T-helper 22 cell (primary cell): ENCODE measurements at regions not wholly inside any gene's neighbourhood (a gene's known extent, or its start where the extent isn't known, plus 50 kb on each side); places are given as distances from the start of the nearest gene placed in this dataset.
"Not testable (repeated sequence)": the region's sequence is repeated elsewhere in the genome, so short reads cannot be mapped to it uniquely, and the experiment has no call there.

Experiments
- DNase-seq: peaks from one replicate; pipeline ENCODE4 v3.0.0-alpha.2; 2020; ENCODE audit warnings: low read depth

DNA sequence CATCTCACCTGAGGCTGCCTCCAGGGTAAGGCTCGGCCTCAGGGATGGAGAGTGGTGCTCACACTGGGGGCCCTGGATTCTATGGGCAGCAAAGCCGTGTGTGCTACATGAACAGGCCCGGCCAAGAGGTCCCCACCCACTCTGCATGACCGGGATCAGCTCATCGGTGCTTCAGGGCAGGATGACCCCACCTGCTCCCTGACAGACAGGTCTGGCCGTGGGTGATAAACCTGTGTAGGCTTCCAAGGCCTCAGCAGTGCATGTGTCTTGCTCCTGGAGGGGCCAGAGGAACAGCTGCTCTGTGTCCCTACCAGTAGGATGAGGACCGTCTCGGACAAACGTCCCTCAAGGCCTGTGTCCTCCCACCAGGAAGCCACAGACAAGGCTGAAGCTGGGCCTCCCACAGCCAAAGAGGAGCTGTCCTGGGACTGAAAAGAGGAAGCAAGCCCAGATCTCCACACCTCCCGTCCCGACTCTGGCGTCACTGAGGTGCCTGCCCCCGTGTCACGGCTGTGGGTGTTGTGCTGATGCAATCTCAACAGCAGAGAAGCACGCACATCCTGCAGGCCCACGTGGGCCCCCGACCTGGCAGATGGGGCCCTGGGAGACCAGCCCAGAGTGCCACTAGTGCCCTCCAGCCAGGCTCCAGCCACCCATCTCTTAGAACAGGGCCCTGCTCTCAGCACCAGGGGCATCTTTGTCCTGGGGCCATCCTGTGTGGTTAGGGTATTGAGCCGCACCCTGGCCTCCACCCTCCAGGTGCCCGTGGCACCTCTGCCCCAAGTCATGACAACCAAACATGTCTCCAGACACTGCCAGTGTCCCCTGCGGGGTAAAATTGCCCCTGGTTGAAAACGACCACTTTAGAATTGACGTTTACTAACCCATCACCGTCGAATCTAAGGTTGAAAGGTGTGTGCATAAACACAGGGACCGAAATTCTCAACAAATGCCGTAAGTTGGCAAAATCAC lies 5455.9 kb upstream of the TPTE start:
- peak; percentile 35 for DNase-seq

DNA sequence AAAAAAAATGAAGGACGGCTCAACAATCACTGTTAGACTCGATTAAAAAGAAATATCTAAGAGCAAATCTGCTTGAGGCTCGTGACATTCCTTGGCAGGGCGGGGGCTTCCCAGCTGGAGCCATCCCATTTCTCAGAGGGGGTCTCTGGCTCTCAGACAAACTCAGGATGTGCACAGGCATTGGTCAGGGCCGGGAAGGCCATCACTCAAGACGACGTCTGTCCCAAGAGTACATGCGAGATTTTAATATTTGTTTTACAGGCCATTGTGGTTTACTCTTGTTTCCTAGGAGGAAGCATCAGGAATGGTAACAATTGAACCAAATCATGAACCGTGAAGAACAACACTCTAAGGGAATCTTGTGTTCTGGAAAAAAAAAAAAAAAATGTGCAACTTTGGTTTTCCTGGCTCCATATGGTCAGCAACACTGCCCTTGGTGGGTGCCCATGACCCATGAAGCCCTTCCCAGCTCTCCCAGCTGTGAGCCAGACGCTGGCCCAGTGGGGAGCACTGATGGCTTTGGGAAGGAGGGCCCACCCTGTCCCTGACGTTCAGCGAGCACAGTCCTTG lies 5454.6 kb upstream of the TPTE start:
- not testable (repeated sequence) for DNase-seq

DNA sequence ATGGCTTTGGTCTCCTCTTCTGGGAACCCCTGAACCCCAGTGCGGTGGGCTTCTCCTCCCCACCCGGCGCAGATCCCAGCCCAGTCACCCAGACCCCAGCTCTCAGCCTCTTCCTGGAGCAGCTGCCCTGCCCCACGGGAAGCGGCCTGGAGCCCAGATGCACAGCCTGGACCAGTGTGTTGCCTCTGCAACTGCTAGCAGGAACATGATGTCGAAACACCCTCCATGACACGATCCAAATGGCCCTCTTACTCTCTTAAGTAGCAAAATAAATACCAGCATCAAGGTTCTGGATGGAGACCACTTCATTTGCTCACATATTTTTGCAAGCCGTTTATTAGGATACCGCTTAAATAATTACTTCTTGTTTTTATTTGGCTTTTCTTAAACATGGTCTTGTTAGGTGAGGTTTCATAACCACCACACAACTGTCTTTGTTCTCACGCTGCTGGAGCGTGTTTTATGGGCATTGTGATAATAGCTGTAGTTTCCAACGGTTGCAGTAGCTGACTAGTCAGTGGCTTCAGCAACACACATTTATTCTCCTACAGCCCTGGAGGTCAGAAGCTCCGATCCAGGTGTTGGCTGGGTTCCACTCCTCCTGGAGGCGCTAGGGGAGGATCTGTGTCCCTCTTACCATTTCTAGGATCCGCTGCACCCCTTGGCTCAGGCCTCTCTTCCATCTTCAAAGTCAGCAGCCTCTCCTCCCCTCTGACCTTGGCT lies 5453.9 kb upstream of the TPTE start:
- DNase-seq = not testable (repeated sequence)

GRCh38 chr21:5068649-5069048 lies 5452.7 kb upstream of the TPTE start:
- DNase-seq = not testable (repeated sequence)

DNA sequence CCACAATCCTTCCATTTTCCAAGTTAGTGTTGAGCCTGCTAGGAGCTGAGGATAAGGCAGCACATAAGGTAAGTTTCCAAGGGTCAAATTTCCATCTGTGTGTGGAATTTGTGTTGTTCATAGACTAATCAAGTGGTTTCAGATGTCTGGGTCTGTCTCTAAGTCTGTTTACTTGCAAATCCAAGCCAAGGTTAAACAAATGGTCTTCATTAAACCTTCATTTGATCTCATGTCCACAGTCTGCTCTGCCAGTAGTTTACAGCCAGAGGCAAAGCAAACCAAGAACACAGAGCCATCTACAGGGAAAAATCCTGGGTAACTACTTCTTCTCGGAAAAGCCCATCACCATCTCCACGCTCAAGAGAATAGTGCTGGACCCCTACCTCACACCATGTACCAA lies 5450.2 kb upstream of the TPTE start:
- not testable (repeated sequence) for DNase-seq

GRCh38 chr21:5076854-5077253 lies 5444.5 kb upstream of the TPTE start:
- not testable (repeated sequence) for DNase-seq

DNA sequence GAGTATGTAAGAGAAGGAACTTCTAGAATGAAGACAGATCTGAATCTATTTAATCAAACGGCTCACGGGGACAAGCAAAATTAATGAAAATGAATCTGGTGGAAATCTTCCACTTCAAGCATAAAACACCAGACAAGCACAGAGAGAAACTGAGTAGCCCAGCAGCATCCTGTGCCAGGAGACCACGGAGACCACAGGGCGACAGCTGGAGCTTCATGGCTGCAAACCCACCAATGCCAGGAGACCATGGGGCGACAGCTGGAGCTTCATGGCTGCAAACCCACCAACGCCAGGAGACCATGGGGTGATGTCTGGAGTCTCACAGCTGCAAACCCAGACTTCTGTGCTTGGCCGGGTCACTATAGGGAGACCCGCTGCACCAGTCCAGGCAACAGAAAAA lies 5442.0 kb upstream of the TPTE start:
- DNase-seq = not testable (repeated sequence)

GRCh38 chr21:5080015-5080414 lies 5441.4 kb upstream of the TPTE start:
- DNase-seq = not testable (repeated sequence)

DNA sequence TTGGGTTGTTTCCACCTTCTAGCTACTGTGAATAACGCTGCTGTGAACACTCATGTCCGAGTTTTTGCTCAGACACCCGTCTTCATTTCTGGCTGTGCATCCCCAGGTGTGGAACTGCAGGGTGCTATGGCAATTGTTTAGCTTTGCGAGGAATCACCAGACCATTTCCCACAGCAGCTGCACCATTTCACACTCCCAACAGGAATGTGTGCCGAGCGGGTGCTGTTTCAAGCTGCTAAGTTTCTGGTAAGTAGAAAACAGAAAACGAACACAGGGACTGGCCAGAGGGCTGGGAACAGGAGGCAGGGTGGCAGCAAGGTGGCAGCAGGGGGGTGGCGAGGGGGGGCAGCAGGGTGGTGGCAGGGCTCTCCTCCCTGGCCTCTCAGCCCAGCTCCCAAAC lies 5437.1 kb upstream of the TPTE start:
- DNase-seq = not testable (repeated sequence)

DNA sequence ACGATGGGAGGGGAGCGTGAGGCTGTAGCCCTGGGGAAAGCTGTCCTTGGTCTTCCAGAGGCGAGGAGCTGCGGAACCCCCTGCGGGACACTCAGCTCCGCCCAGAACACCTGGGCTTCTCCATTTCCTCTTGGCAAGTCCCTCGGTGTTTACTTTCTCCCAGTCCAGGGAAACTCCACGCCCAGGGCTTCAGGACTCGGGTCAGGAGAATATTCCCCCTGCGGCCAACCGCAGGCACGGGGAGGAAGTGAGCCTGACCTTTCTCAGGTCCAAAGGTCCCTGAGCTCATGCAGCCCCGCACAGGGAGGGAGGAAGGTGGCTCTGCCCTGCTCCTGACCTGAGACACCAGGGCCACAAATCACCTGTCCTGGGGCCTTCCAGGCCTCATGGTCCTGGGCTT lies 5435.9 kb upstream of the TPTE start:
- not testable (repeated sequence) for DNase-seq

- not testable (repeated sequence) for DNase-seq
Measured at GRCh38 chr21:5086416-5086815, 5435.0 kb upstream of the TPTE start.

GRCh38 chr21:5088820-5089219 lies 5432.6 kb upstream of the TPTE start:
- DNase-seq = not testable (repeated sequence)

DNA sequence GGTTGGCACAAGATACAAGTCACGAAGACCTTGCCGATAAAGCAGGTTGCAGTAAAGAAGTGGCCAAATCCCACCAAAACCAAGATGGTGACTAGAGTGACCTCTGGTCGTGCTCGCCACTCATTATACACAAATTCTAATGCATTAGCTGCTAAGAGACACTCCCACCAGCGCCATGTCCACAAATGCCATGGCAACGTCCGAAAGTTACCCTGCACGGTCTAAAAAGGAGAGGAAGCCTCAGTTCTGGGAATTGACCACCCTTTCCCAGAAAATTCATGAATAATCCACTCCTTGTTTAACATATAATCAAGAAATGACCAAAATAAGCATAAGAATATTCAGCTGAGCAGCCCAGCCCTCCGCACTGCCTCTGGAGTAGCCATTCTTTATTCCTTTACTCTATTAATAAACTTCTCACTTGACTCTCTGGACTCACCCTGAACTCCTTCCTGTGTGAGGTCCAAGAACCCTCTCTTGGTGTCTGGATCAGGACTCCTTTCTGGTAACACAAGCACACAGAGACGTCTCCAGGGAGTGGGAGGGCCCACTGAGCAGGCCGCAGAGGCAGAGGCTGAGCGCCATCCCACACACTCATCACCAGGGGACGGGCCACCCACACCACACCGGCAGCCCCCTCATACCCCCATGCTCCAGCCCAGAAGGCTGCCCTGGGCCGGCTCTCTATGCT lies 5431.8 kb upstream of the TPTE start:
- DNase-seq = not testable (repeated sequence)

- not testable (repeated sequence) for DNase-seq
Measured at GRCh38 chr21:5090132-5091079, 5431.0 kb upstream of the TPTE start.

DNA sequence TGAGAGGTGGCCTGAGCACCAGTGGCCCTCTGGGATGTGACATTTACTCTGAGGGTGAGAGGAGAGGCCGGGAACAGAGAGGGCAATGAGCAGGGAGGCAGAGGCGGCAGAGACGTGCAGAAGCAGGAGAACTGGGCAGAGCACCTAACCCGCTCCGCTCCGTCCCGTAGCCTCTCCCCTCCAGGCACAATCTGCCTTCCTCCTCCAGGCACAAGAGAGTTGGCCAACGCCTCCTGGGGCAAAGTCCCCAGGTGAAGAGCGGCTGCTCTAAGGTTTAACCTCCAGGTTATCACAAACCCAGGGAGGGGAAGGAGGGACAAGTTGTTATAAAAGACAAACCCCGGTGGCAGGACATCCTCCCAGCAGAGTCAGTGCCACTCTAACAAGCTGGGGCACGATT lies 5430.1 kb upstream of the TPTE start:
- DNase-seq = not testable (repeated sequence)

- DNase-seq = not testable (repeated sequence)
Measured at GRCh38 chr21:5095628-5096027, 5425.8 kb upstream of the TPTE start.

DNA sequence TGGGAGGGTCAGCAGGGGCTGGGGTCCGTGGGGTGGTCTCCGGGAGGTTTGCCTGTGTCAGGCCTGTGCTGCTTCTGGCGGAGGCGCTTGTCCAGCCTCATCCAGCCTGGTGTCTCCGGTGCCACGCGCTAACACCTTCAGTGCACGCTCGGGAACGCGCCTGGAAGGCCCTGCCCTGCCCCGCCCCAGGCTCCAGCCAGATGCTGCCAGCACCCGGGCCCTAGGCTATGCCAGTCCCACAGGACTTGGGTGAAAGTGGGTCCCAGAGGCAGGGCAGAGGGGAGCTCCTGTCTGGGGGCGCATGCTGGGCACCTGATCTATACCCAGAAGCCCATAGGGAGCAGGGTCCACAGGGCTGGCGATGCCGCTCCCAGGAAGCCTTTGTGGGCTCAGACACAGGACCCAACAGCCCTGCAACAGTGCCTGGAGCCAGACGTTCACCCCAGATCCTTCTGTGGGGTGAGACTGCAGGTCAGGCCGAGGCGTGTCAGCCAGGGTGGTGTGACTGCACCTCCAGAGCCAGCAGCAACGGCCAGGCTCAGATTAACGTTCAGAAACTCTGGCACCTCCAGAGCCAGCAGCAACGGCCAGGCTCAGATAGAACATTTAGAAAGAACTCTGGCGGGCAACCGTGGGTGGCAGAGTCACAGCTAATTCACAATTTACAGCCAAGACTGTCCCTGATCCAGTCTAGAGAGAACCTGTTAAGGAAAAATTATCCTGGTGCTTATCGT lies 5423.2 kb upstream of the TPTE start:
- DNase-seq = not testable (repeated sequence)

GRCh38 chr21:5100604-5101174 lies 5420.7 kb upstream of the TPTE start:
- not testable (repeated sequence) for DNase-seq

DNA sequence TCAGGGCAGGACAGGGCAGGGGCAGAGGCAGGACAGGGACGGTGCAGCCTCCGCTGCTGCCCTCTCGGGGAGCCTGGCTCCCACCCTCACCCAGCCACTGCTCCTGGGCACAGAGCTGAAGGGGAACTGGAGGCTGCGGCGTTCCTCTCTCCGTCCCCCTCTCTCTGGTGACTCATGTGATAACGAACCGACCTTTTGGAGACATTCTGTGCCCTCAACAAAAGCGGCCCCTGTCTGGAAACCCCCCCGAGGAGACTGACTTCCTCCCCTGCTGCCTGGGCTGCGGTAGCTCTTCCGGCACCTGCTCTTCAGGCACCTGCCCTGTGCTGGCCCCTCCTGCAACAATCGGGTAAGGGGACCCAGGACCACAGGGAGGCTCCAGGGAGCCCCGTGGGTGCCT lies 5419.6 kb upstream of the TPTE start:
- peak; percentile 82 for DNase-seq
